ENCODE measurements at regions not wholly inside any gene's neighbourhood (a gene's known extent, or its start where the extent isn't known, plus 50 kb on each side); places are given as distances from the start of the nearest gene placed in this dataset.

DNA sequence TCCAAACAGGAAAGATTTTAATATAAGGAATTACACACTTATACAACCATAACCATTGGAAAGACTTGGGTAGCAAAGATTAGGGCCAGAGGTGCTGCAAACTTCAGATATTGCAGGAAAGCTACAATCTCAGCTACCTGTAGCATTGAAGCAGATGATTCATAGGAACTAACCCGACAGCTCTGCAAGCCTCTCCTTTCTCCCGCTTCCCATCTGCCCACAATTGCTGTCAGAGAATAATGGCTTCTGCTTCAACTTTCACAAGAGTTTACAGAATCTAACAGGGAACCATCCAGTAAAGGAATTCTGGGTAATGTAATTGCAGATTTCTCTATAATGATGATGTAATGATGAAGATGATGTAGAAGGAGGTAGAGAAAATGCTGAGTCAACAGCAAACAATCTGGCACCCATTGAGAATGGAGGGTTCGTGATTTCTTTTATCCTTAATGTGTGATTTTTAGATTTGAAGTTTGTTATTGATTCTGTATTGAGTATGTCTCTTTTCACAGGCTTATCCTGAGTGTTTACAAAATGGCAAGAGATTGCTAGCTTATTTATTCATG lies 70.8 kb upstream of the USP47 start:
- no peak for FAIRE-seq
- POLR2A ChIA-PET = no interaction called here
- CTCF ChIA-PET = interaction anchor here (2.4 kb wide), 1 partner anchor 743 kb away, joined by 7 read pairs; no protein-coding TSS in a partner anchor

More for the DNA sequence above, 70.8 kb upstream of the USP47 start:
- no peak overlapping the region for H2AFZ ChIP-seq (ENCODE audit: low read depth, low read length)
- intact Hi-C loops (cut with micrococcal nuclease) = no loop called here
- dilution Hi-C loops (cut with MboI; ENCODE audit: extremely low pct_ligation_motif_present, low sequenced_read_pairs) = no loop called here
- no peak overlapping the region for H3K4me3 ChIP-seq (replicated peaks in 1 of 3; ENCODE audit: insufficient read depth in 1 of 3, low read depth in 1 of 3, low read length in 3 of 3)
- H3K27me3 ChIP-seq (ENCODE audit: control insufficient read depth in 2 of 2, insufficient read depth in 2 of 2, low read length in 2 of 2) = peaks cover 8 to 11% of the 10 kb centered on the region in 2 experiments
- no peaks in the 10 kb centered on the region for H3K36me3 ChIP-seq (ENCODE audit: control insufficient read depth in 2 of 2, extremely low read depth in 1 of 2, insufficient read depth in 2 of 2, low read length in 2 of 2)
- no peak overlapping the region for H3K4me2 ChIP-seq (ENCODE audit: insufficient read depth, low read length)
- no peak overlapping the region for H3K27ac ChIP-seq (ENCODE audit: insufficient read depth, low read depth, low read length)
- BruUV-seq (replicated peaks) = no TSS peak
- no peaks in the 10 kb centered on the region for H3K79me2 ChIP-seq (ENCODE audit: control insufficient read depth, insufficient read depth, low read length)
- no peaks in the 10 kb centered on the region for H4K20me1 ChIP-seq (replicated peaks; ENCODE audit: control insufficient read depth, extremely low read depth, insufficient read depth, low read length)
- TF ChIP-seq, protein P1, sequence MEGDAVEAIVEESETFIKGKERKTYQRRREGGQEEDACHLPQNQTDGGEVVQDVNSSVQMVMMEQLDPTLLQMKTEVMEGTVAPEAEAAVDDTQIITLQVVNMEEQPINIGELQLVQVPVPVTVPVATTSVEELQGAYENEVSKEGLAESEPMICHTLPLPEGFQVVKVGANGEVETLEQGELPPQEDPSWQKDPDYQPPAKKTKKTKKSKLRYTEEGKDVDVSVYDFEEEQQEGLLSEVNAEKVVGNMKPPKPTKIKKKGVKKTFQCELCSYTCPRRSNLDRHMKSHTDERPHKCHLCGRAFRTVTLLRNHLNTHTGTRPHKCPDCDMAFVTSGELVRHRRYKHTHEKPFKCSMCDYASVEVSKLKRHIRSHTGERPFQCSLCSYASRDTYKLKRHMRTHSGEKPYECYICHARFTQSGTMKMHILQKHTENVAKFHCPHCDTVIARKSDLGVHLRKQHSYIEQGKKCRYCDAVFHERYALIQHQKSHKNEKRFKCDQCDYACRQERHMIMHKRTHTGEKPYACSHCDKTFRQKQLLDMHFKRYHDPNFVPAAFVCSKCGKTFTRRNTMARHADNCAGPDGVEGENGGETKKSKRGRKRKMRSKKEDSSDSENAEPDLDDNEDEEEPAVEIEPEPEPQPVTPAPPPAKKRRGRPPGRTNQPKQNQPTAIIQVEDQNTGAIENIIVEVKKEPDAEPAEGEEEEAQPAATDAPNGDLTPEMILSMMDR (IDR thresholded peaks at IDR 0.05; ENCODE audit: extremely low read depth in 1 of 2, insufficient read depth in 1 of 2, low read depth in 1 of 2, low read length in 2 of 2) = no peak
- no peak for TF ChIP-seq EZH2 (IDR thresholded peaks at IDR 0.05; ENCODE audit: borderline replicate concordance, low read depth, low read length, severe bottlenecking)
- no peak for TF ChIP-seq MYC (IDR thresholded peaks at IDR 0.05; ENCODE audit: low read depth, low read length)
- TF ChIP-seq GATA2 (IDR thresholded peaks at IDR 0.05; ENCODE audit: insufficient read depth, insufficient read length, low read depth, low read length) = no peak
- no peak for TF ChIP-seq POLR2A (IDR thresholded peaks at IDR 0.05; ENCODE audit: low read depth, low read length)
- no peak for TF ChIP-seq FOS (IDR thresholded peaks at IDR 0.05; ENCODE audit: borderline replicate concordance, insufficient read depth, low read length)
- TF ChIP-seq, protein P2, sequence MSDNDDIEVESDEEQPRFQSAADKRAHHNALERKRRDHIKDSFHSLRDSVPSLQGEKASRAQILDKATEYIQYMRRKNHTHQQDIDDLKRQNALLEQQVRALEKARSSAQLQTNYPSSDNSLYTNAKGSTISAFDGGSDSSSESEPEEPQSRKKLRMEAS (IDR thresholded peaks at IDR 0.05; ENCODE audit: insufficient read depth, insufficient read length) = no peak
- no peak for TF ChIP-seq POLR2AphosphoS5 (IDR thresholded peaks at IDR 0.05; ENCODE audit: insufficient read depth, low read depth, low read length)
- H3K9me3 ChIP-seq (replicated peaks; ENCODE audit: control insufficient read depth, insufficient read depth, low read length) = no peaks in the 10 kb centered on the region
- H3K4me1 ChIP-seq (ENCODE audit: control insufficient read depth, extremely low read depth, insufficient read depth, low read length) = no peaks in the 10 kb centered on the region
- no peaks in the 10 kb centered on the region for H3K9me1 ChIP-seq (replicated peaks; ENCODE audit: control insufficient read depth, extremely low read depth, insufficient read depth, low read length)
- H3K9ac ChIP-seq (replicated peaks; ENCODE audit: extremely low read depth, insufficient read depth, low read length) = no peak overlapping the region
- no peak for DNase-seq (ENCODE audit: low read depth, low spot score)

Data from endothelial cell of umbilical vein (primary cell).